Heart left ventricle (tissue), 16 donors: ENCODE measurements at regions not wholly inside any gene's neighbourhood (a gene's known extent, or its start where the extent isn't known, plus 50 kb on each side); places are given as distances from the start of the nearest gene placed in this dataset.

Experiments
- ATAC-seq, 4 donors: fragments of 200-7000 bp; cut with Tn5 transposase; one replicate each; pipeline ENCODE4 v1.9.1; 2020 to 2022; ENCODE audit warnings: moderate library complexity in 4 of 4, mild to moderate bottlenecking in 3 of 4, moderate number of reproducible peaks in 1 of 4
- DNase-seq, 5 donors: peaks; one replicate each; pipeline ENCODE4 v3.0.0-alpha.2; 2020
- H3K27ac ChIP-seq, 12 donors: fragments of 200-600 bp; sonication (generic) in 4 of 12; one replicate each; pipeline versions ENCODE4 v1.5.0 to v1.8.0; 2016 to 2022; ENCODE audit warnings: mild to moderate bottlenecking in 2 of 12
- H3K27me3 ChIP-seq, 9 donors: fragments of 200-600 bp; sonication (generic) in 2 of 9; one replicate each; pipeline versions ENCODE4 v1.5.1 to v1.8.0; 2016 to 2022; ENCODE audit warnings: mild to moderate bottlenecking in 3 of 9
- H3K36me3 ChIP-seq, 9 donors: fragments of 200-600 bp; sonication (generic) in 2 of 9; one replicate each; pipeline versions ENCODE4 v1.5.0 to v1.8.0; 2018 to 2022; ENCODE audit warnings: mild to moderate bottlenecking in 2 of 9
- H3K4me1 ChIP-seq, 12 donors: fragments of 200-600 bp; sonication (generic) in 4 of 12; one replicate each; pipeline versions ENCODE4 v1.5.0 to v1.8.0; 2016 to 2022; ENCODE audit warnings: mild to moderate bottlenecking in 3 of 12
- H3K4me3 ChIP-seq, 12 donors: fragments of 200-600 bp; sonication (generic) in 4 of 12; one replicate each; pipeline versions ENCODE4 v1.5.0 to v1.8.0; 2017 to 2022; ENCODE audit warnings: mild to moderate bottlenecking in 9 of 12, moderate library complexity in 4 of 12
- H3K9me3 ChIP-seq, 12 donors: fragments of 200-600 bp; sonication (generic) in 4 of 12; one replicate each; pipeline versions ENCODE4 v1.5.0 to v1.8.0; 2016 to 2022; ENCODE audit warnings: mild to moderate bottlenecking in 1 of 12
- CTCF ChIP-seq, 12 donors: fragments of 200-600 bp; sonication (generic) in 4 of 12; IDR thresholded peaks; one replicate each; pipeline versions ENCODE4 v1.5.0 to v1.8.0; 2018 to 2022; ENCODE audit warnings: antibody characterized with exemption in 12 of 12, mild to moderate bottlenecking in 5 of 12
- POLR2A ChIP-seq, 2 donors: fragments of 450-650 bp; IDR thresholded peaks; one replicate each; pipeline ENCODE4 v1.6.1; 2017; ENCODE audit warnings: antibody characterized with exemption in 2 of 2, mild to moderate bottlenecking in 2 of 2, moderate library complexity in 2 of 2
- WGBS, 4 donors: extraction: QIAGEN DNeasy Blood & Tissue Kit in 2 of 4; methylation state at CpG; one replicate each; pipeline versions ENCODE4 v1.1.5 to v1.1.7; 2013 to 2018; 5-methylcytosine and 5-hydroxymethylcytosine counted together
- intact Hi-C, 10 donors: fragments of 100-400 bp; cut with DNase I; formaldehyde crosslinking; loops; one replicate each; pipeline versions ENCODE4 v1.11.1 to v1.14.2; 2022
- donor health status: ischemic (EF 13 %, LVEDD 7.1; RV severe dilation, severe dysfunction).
- donor health status: healthy with polysubstance abuse.
- donor health status: DM: no; HTN: yes; CAD: no.
- donor health status: DM: no; HTN: no; CAD: no.
- donor health status: ischemic (EF 25% LVEDD 6.9; RV normal size, moderate dysfunction).
- donor health status: ischemic (EF 25% LVEDD 5.7; RV mildly dilated, moderate dysfunction).
- donor health status: healthy.
- donor health status: DM: yes; HTN: yes; CAD: no.
- donor health status: ischemic (EF 35%, LVEDD 5.7; RV mildly dilated, moderate dysfunction).
- donor health status: nonischemic (EF 11% LVEDD 7.7; RV severe dilation, severe dysfunction).
- donor health status: DM: yes; HTN: yes; CAD: no.
- donor health status: PGD.
- donor health status: ischemic (EF 29% LVEDD 5.4; RV normal size, mild dysfunction).
- donor health status: nonischemic (EF 23%, LVEDD 6.1; RV moderate dilation, normal function).

DNA sequence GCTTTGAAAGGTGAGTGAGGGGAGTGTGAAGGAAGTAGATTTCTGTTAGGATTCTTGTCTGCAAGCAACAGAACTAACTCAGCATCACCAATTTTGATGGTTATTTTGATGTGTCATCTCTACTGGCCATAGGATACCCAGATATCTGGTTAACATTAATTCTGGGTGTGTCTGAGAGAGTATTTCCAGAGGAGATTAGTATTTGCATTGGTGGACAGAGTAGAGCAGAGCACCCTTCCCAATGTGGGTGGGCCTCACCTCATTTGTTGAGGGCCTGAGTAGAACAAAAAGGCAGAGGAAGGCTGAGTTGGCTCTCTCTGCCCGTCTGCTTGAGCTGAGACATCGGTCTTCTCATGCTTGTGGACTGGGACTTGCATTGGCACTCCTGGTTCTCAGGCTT is 121.8 kb upstream of the POU3F1 start:
- intact Hi-C loops = no loop called here
- H3K27ac ChIP-seq = no peak overlapping the region
- no peak for TF ChIP-seq CTCF (IDR thresholded peaks at IDR 0.05)
- no peak for TF ChIP-seq POLR2A (IDR thresholded peaks at IDR 0.05)

GRCh38 chr1:38166461-38166860 is 119.9 kb upstream of the POU3F1 start:
- DNase-seq = no peak
- intact Hi-C loops = no loop called here
- Histone ChIP-seq H3K36me3 (no peaks in the 10 kb centered on the region), H3K27me3 (peaks cover 0 to 9% (median 0%) of the 10 kb centered on the region in 9 donors), H3K9me3 (no peaks in the 10 kb centered on the region), H3K27ac (no peak overlapping the region), H3K4me3 (no peak overlapping the region), H3K4me1 (no peaks in the 10 kb centered on the region)
- 82 to 90% (median 86%) methylated on average over 2 to 4 of the region's 4 CpGs for WGBS, 4 donors
- TF ChIP-seq CTCF (IDR thresholded peaks at IDR 0.05) (no peak), POLR2A (IDR thresholded peaks at IDR 0.05) (no peak)
- ATAC-seq = no peak

More for the DNA sequence above, 121.8 kb upstream of the POU3F1 start:
- no peak for DNase-seq
- Histone ChIP-seq H3K4me1 (no peaks in the 10 kb centered on the region), H3K9me3 (no peaks in the 10 kb centered on the region), H3K27me3 (peaks cover 0 to 9% (median 0%) of the 10 kb centered on the region in 9 donors), H3K36me3 (no peaks in the 10 kb centered on the region), H3K4me3 (no peak overlapping the region)
- WGBS, 4 donors = 85 to 96% (median 91%) methylated on average over 2 of the region's 2 CpGs
- ATAC-seq = no peak

GRCh38 chr1:38153778-38154470 is 107.3 kb upstream of the POU3F1 start:
- DNase-seq = no peak
- Histone ChIP-seq H3K4me1 (peaks cover 0 to 8% (median 0%) of the 10 kb centered on the region in 12 donors), H3K27me3 (peaks cover 0 to 3% (median 0%) of the 10 kb centered on the region in 9 donors), H3K9me3 (peaks cover 0 to 10% (median 0%) of the 10 kb centered on the region in 12 donors), H3K4me3 (no peak overlapping the region), H3K27ac (no peak overlapping the region), H3K36me3 (no peaks in the 10 kb centered on the region)
- ATAC-seq = no peak
- no peak for TF ChIP-seq POLR2A (IDR thresholded peaks at IDR 0.05)
- no peak for TF ChIP-seq CTCF (IDR thresholded peaks at IDR 0.05)
- 66 to 73% (median 68%) methylated on average over 12 of the region's 12 CpGs for WGBS, 4 donors
- intact Hi-C loops = no loop called here

GRCh38 chr1:38153066-38153777 is 106.6 kb upstream of the POU3F1 start:
- peaks cover 0 to 10% (median 0%) of the 10 kb centered on the region in 12 donors for H3K9me3 ChIP-seq
- 46 to 61% (median 50%) methylated on average over 6 of the region's 6 CpGs for WGBS, 4 donors
- no peak overlapping the region for H3K27ac ChIP-seq
- ATAC-seq (no peak), DNase-seq (no peak)
- H3K36me3 ChIP-seq = no peaks in the 10 kb centered on the region
- no peak for TF ChIP-seq POLR2A (IDR thresholded peaks at IDR 0.05)
- no peak for TF ChIP-seq CTCF (IDR thresholded peaks at IDR 0.05)
- H3K27me3 ChIP-seq = peaks cover 0 to 3% (median 0%) of the 10 kb centered on the region in 9 donors
- intact Hi-C loops = no loop called here
- H3K4me3 ChIP-seq = no peak overlapping the region
- H3K4me1 ChIP-seq = peaks cover 0 to 8% (median 0%) of the 10 kb centered on the region in 12 donors
